ENCODE measurements at regions not wholly inside any gene's neighbourhood (a gene's known extent, or its start where the extent isn't known, plus 50 kb on each side); places are given as distances from the start of the nearest gene placed in this dataset.

GRCh38 chr6:62612471-62612870 is 326.4 kb upstream of the KHDRBS2 start:
- no peak for TF ChIP-seq CTCF (conservative IDR thresholded peaks at IDR 0.05)
- TF ChIP-seq EZH2 (IDR thresholded peaks at IDR 0.05; ENCODE audit: low read depth): no peak
